Esophagus squamous epithelium (tissue), 4 donors: ENCODE measurements at regions not wholly inside any gene's neighbourhood (a gene's known extent, or its start where the extent isn't known, plus 50 kb on each side); places are given as distances from the start of the nearest gene placed in this dataset.

Source experiments
- CTCF ChIP-seq, 6 experiments: fragments of 450-650 bp in 4 of 6; fragments of 200-600 bp in 2 of 6; sonication (generic) in 2 of 6; IDR thresholded peaks; one replicate each; pipeline ENCODE4 v1.5.1; 2016 to 2019; ENCODE audit warnings: antibody characterized with exemption in 6 of 6, mild to moderate bottlenecking in 4 of 6, moderate library complexity in 4 of 6
- POLR2A ChIP-seq, 4 donors: fragments of 450-650 bp; IDR thresholded peaks; one replicate each; pipeline ENCODE4 v1.6.1; 2017; ENCODE audit warnings: antibody characterized with exemption in 4 of 4, mild to moderate bottlenecking in 4 of 4, moderate library complexity in 3 of 4

GRCh38 chr20:57094252-57094891, 172.1 kb downstream of the BMP7 start:
- TF ChIP-seq POLR2A (IDR thresholded peaks at IDR 0.05) = no peak
- no peak for TF ChIP-seq CTCF (IDR thresholded peaks at IDR 0.05)
